AG04449 (cell line): ENCODE measurements at regions not wholly inside any gene's neighbourhood (a gene's known extent, or its start where the extent isn't known, plus 50 kb on each side); places are given as distances from the start of the nearest gene placed in this dataset.
"Not testable (repeated sequence)": the region's sequence is repeated elsewhere in the genome, so short reads cannot be mapped to it uniquely, and the experiment has no call there.

ENCODE experiments used
- CTCF ChIA-PET: fragments of 350-600 bp; formaldehyde crosslinking; extraction: SDS; loops from one replicate; lab custom pipeline; 2021; ENCODE audit warnings: antibody characterized with exemption; lab: Yijun Ruan, JAX
- POLR2A ChIA-PET: fragments of 400-600, 350-600 bp; formaldehyde crosslinking; extraction: SDS; loops from one replicate; lab custom pipeline; 2020; ENCODE audit warnings: antibody characterized with exemption, inconsistent platforms; lab: Yijun Ruan, JAX
- DNase-seq: peaks from one replicate; pipeline ENCODE4 v3.0.0-alpha.2; 2010; ENCODE audit warnings: low read depth, low spot score
- H3K4me3 ChIP-seq: 2 replicates; pipeline ENCODE4 v1.5.1; 2011; ENCODE audit warnings: low read depth, mild to moderate bottlenecking, control low read depth, low read length
- CTCF ChIP-seq: IDR thresholded peaks from one replicate; pipeline ENCODE4 v1.5.1; 2011; ENCODE audit warnings: mild to moderate bottlenecking, moderate library complexity, low read length, control low read depth, inconsistent platforms; ENCODE audit not compliant: insufficient read depth; ENCODE audit errors: missing control alignments

GRCh38 chr6:76174722-76175121 lies 102.3 kb upstream of the IMPG1 start:
- TF ChIP-seq CTCF, result no peak
- POLR2A ChIA-PET, result no interaction called here
- CTCF ChIA-PET, result no interaction called here
- DNase-seq, result no peak
- H3K4me3 ChIP-seq, result no peak overlapping the region

GRCh38 chr6:76166874-76167273 lies 94.4 kb upstream of the IMPG1 start:
- no peak for DNase-seq
- POLR2A ChIA-PET, result no interaction called here
- no peak for TF ChIP-seq CTCF
- no peak overlapping the region for H3K4me3 ChIP-seq
- CTCF ChIA-PET, result no interaction called here

- DNase-seq, result no peak
- ChIA-PET CTCF (no interaction called here), POLR2A (no interaction called here)
- no peak overlapping the region for H3K4me3 ChIP-seq
- no peak for TF ChIP-seq CTCF
Measured at GRCh38 chr6:76166297-76166696, 93.8 kb upstream of the IMPG1 start.

GRCh38 chr6:76165471-76166221 lies 93.2 kb upstream of the IMPG1 start:
- TF ChIP-seq CTCF, result no peak
- no peak for DNase-seq
- no peak overlapping the region for H3K4me3 ChIP-seq
- CTCF ChIA-PET, result no interaction called here
- POLR2A ChIA-PET, result no interaction called here

- H3K4me3 ChIP-seq, result no peak overlapping the region
- POLR2A ChIA-PET, result no interaction called here
- CTCF ChIA-PET, result no interaction called here
- DNase-seq, result no peak
- no peak for TF ChIP-seq CTCF
Measured at GRCh38 chr6:76162811-76163210, 90.3 kb upstream of the IMPG1 start.

GRCh38 chr6:76157800-76158199 lies 85.3 kb upstream of the IMPG1 start:
- POLR2A ChIA-PET, DNase-seq, H3K4me3 ChIP-seq, CTCF ChIA-PET: not testable (repeated sequence)

GRCh38 chr6:76135481-76135880 lies 63.0 kb upstream of the IMPG1 start:
- H3K4me3 ChIP-seq, result no peak overlapping the region
- no peak for TF ChIP-seq CTCF
- CTCF ChIA-PET, result no interaction called here
- POLR2A ChIA-PET, result no interaction called here
- DNase-seq, result no peak
